ENCODE measurements at regions not wholly inside any gene's neighbourhood (a gene's known extent, or its start where the extent isn't known, plus 50 kb on each side); places are given as distances from the start of the nearest gene placed in this dataset.

DNA sequence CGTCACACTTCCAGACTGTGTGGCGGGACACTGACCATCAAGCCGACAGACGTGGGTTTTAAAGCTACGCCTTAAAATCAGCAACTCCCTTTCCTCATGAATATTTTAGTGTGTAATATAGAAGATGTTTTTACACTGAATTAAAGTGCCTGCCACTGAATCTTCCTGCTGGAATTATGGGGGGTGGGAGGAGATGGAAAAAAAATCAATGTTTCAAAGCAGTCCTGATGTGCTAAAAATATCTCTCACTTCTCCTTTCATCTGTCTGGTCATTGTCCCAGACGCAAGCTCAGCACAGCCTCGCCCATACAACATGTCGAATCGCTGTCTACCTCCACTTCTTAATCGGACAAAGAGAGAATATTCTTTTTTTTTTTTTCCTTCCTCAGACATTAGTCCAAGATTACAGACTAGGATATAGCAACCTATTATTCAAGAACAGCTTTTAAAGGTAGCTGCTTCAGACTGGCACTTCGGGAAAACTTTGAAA lies 165.1 kb upstream of the KLF14 start:
- TF ChIP-seq, protein P1, sequence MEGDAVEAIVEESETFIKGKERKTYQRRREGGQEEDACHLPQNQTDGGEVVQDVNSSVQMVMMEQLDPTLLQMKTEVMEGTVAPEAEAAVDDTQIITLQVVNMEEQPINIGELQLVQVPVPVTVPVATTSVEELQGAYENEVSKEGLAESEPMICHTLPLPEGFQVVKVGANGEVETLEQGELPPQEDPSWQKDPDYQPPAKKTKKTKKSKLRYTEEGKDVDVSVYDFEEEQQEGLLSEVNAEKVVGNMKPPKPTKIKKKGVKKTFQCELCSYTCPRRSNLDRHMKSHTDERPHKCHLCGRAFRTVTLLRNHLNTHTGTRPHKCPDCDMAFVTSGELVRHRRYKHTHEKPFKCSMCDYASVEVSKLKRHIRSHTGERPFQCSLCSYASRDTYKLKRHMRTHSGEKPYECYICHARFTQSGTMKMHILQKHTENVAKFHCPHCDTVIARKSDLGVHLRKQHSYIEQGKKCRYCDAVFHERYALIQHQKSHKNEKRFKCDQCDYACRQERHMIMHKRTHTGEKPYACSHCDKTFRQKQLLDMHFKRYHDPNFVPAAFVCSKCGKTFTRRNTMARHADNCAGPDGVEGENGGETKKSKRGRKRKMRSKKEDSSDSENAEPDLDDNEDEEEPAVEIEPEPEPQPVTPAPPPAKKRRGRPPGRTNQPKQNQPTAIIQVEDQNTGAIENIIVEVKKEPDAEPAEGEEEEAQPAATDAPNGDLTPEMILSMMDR (IDR thresholded peaks at IDR 0.05; ENCODE audit: unreplicated experiment): no peak
- BruUV-seq (replicated peaks): no TSS peak
- Mint-ChIP-seq H3K4me1 (ENCODE audit: insufficient read depth, unreplicated experiment) (peaks cover 88% of the 10 kb centered on the region), H3K4me3 (ENCODE audit: unreplicated experiment) (no peak overlapping the region), H3K9me3 (ENCODE audit: unreplicated experiment) (no peaks in the 10 kb centered on the region), H3K36me3 (ENCODE audit: insufficient read depth, unreplicated experiment) (peaks cover 98% of the 10 kb centered on the region), H3K27me3 (ENCODE audit: insufficient read depth, unreplicated experiment) (no peaks in the 10 kb centered on the region), H3K27ac (ENCODE audit: low read depth, unreplicated experiment) (peak overlapping the region; percentile 79)
- DNase-seq (ENCODE audit: unreplicated experiment): no peak
- ChIA-PET POLR2A (interaction anchor here (0.7 to 9.3 kb wide), 14 partner anchors 9 to 140 kb away, joined by 3 to 93 read pairs (median 5); no protein-coding TSS in a partner anchor), CTCF (interaction anchor here (0.6 to 8.4 kb wide), 14 partner anchors 10 to 1010 kb away, joined by 3 to 123 read pairs (median 6); no protein-coding TSS in a partner anchor)
- intact Hi-C loops (cut with micrococcal nuclease): no loop called here

DNA sequence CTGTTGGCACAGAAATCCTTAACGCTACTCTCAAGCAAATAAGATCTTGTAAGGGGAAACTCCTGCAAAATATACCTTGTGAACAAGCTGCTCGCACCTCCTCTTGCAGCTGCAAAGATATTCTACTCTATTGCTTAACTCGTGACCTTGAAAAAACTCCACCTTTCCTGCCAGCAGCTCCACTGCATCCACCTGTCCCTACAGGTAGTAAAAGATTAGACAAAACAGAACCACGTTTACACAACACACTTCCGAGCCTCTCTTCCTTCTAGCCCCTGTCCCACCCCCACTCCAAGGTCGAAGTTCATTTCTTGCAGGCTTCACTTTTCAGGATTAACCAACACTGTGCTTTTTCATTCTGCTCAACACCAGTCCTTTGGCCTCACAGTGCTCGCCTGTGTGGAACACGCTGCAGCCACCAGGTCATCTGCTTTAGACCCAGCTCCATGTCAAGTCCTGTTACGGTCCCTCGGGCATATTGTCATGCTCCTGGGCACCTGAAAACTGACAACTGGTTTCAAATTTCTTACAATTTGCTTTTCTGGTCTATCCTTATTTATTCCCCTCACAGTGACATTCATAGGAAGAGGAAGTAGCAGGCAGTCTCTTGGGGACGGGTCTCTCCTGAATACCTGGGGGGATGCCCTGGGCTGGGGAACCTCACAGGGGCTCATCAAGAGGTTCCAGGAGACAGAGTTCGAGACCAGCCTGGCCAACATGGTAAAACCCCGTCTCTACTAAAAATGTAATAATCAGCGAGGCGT lies 165.8 kb upstream of the KLF14 start:
- POLR2A ChIA-PET: interaction anchor here (0.7 to 9.3 kb wide), 15 partner anchors 9 to 127 kb away, joined by 3 to 93 read pairs (median 4); no protein-coding TSS in a partner anchor
- TF ChIP-seq, protein P1 (IDR thresholded peaks at IDR 0.05; ENCODE audit: unreplicated experiment): no peak
- intact Hi-C loops (cut with micrococcal nuclease): no loop called here
- Mint-ChIP-seq H3K9me3 (ENCODE audit: unreplicated experiment) (no peaks in the 10 kb centered on the region), H3K27ac (ENCODE audit: low read depth, unreplicated experiment) (peak overlapping the region; percentile 79), H3K36me3 (ENCODE audit: insufficient read depth, unreplicated experiment) (peaks cover 98% of the 10 kb centered on the region), H3K4me3 (ENCODE audit: unreplicated experiment) (peak overlapping the region; percentile 28), H3K27me3 (ENCODE audit: insufficient read depth, unreplicated experiment) (no peaks in the 10 kb centered on the region), H3K4me1 (ENCODE audit: insufficient read depth, unreplicated experiment) (peaks cover 87% of the 10 kb centered on the region)
- CTCF ChIA-PET: interaction anchor here (0.6 to 8.4 kb wide), 11 partner anchors 14 to 1010 kb away, joined by 3 to 123 read pairs (median 4); no protein-coding TSS in a partner anchor
- peak; percentile 55 for DNase-seq (ENCODE audit: unreplicated experiment)
- no TSS peak for BruUV-seq (replicated peaks)

DNA sequence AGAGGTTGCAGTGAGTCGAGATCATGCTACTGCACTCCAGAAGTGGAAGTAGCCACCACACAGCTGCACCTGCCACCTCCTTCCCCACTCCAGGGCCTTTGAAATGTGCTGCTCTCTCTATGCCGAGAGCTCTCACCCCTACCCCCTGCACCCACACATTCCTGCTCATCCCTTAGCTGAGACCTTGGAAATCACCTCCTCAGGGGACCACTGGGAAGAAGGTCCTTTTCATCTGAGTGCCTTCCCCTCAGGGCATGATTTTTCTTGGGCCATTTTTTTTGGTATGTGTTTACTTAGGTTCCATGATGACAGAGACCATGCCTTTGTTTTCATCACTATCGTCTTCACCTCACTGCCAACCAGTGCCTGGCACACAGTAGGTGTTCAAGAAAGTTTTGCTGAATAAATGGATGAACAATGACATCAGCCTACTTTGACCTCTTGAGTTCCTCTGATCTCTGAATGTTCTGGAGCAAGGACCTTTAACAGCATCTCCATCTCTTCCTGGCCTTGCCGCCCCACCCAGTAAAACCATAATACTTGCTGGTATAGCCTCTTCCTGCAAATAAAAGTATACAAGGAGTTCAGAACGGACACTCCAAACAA lies 166.6 kb upstream of the KLF14 start:
- peak overlapping the region; percentile 59 for H3K4me3 Mint-ChIP-seq (ENCODE audit: unreplicated experiment)
- intact Hi-C loops (cut with micrococcal nuclease): no loop called here

More for the DNA sequence above, 166.6 kb upstream of the KLF14 start:
- Mint-ChIP-seq H3K4me1 (ENCODE audit: insufficient read depth, unreplicated experiment) (peaks cover 81% of the 10 kb centered on the region), H3K9me3 (ENCODE audit: unreplicated experiment) (no peaks in the 10 kb centered on the region), H3K27ac (ENCODE audit: low read depth, unreplicated experiment) (peak overlapping the region; percentile 97), H3K27me3 (ENCODE audit: insufficient read depth, unreplicated experiment) (no peaks in the 10 kb centered on the region), H3K36me3 (ENCODE audit: insufficient read depth, unreplicated experiment) (peaks cover 96% of the 10 kb centered on the region)
- CTCF ChIA-PET: interaction anchor here (0.7 to 8.4 kb wide), 7 partner anchors 9 to 140 kb away, joined by 3 to 123 read pairs (median 9); no protein-coding TSS in a partner anchor
- TF ChIP-seq, protein P1 (IDR thresholded peaks at IDR 0.05; ENCODE audit: unreplicated experiment): no peak
- no TSS peak for BruUV-seq (replicated peaks)
- DNase-seq (ENCODE audit: unreplicated experiment): no peak
- POLR2A ChIA-PET: interaction anchor here (0.8 to 9.3 kb wide), 10 partner anchors 10 to 139 kb away, joined by 3 to 93 read pairs (median 5); no protein-coding TSS in a partner anchor
